Endodermal cell (in vitro differentiated cells): ENCODE measurements at regions not wholly inside any gene's neighbourhood (a gene's known extent, or its start where the extent isn't known, plus 50 kb on each side); places are given as distances from the start of the nearest gene placed in this dataset.

Source experiments
- DNase-seq: peaks from one replicate; pipeline ENCODE4 v3.0.0-alpha.2; 2017
- H3K27ac ChIP-seq: 2 replicates; pipeline ENCODE4 v1.5.1; 2013; ENCODE audit warnings: mild to moderate bottlenecking, low read depth, low read length, moderate library complexity
- H3K27me3 ChIP-seq: 2 replicates; pipeline ENCODE4 v1.6.1; 2013; ENCODE audit warnings: mild to moderate bottlenecking, low read length, moderate library complexity; ENCODE audit not compliant: insufficient read depth, control insufficient read depth, poor library complexity, severe bottlenecking
- H3K36me3 ChIP-seq: 2 replicates; pipeline ENCODE4 v1.7.0; 2013; ENCODE audit warnings: mild to moderate bottlenecking, low read length, moderate library complexity; ENCODE audit not compliant: control insufficient read depth, insufficient read depth
- H3K4me1 ChIP-seq: one replicate; pipeline ENCODE4 v1.7.0; 2013; ENCODE audit warnings: low read length; ENCODE audit not compliant: control insufficient read depth, insufficient read depth
- H3K4me3 ChIP-seq: 2 replicates; pipeline ENCODE4 v1.5.1; 2013; ENCODE audit warnings: mild to moderate bottlenecking, low read length, moderate library complexity
- H3K9ac ChIP-seq: 2 replicates; pipeline ENCODE4 v1.6.1; 2013; ENCODE audit warnings: mild to moderate bottlenecking, low read length, moderate library complexity; ENCODE audit not compliant: poor library complexity, severe bottlenecking; ENCODE audit errors: extremely low read depth
- H3K9me3 ChIP-seq: 2 replicates; pipeline ENCODE4 v1.6.1; 2013; ENCODE audit warnings: mild to moderate bottlenecking, low read length, moderate library complexity; ENCODE audit not compliant: control insufficient read depth
- H3K27ac Mint-ChIP-seq: 2 replicates; pipeline ENCODE4 v1.8.0; 2020; ENCODE audit warnings: mixed read lengths
- H3K27me3 Mint-ChIP-seq: 2 replicates; pipeline ENCODE4 v1.8.0; 2021; ENCODE audit warnings: mild to moderate bottlenecking, mixed read lengths; ENCODE audit not compliant: insufficient read depth
- H3K36me3 Mint-ChIP-seq: 2 replicates; pipeline ENCODE4 v1.8.0; 2020; ENCODE audit warnings: low read depth, mixed read lengths
- H3K4me1 Mint-ChIP-seq: 2 replicates; pipeline ENCODE4 v1.8.0; 2020; ENCODE audit warnings: mixed read lengths
- H3K4me3 Mint-ChIP-seq: 2 replicates; pipeline ENCODE4 v1.8.0; 2020; ENCODE audit warnings: mild to moderate bottlenecking, moderate library complexity, mixed read lengths
- H3K9me3 Mint-ChIP-seq: 2 replicates; pipeline ENCODE4 v1.8.0; 2020; ENCODE audit warnings: mild to moderate bottlenecking, mixed read lengths
- WGBS, 2 experiments: methylation state at CpG; one replicate each; pipeline versions ENCODE4 v1.1.5 to v1.1.7; 2013; ENCODE audit warnings: missing lambda C conversion rate in 2 of 2, mixed read lengths in 1 of 2; ENCODE audit not compliant: insufficient coverage in 1 of 2, insufficient read length in 1 of 2; 5-methylcytosine and 5-hydroxymethylcytosine counted together
- TF ChIP-seq, protein P1 (sequence below): fragments of 200-600 bp; sonication (generic); conservative IDR thresholded peaks from 2 replicates; pipeline ENCODE4 v1.5.0; 2021; ENCODE audit warnings: antibody characterized with exemption, mild to moderate bottlenecking

DNA sequence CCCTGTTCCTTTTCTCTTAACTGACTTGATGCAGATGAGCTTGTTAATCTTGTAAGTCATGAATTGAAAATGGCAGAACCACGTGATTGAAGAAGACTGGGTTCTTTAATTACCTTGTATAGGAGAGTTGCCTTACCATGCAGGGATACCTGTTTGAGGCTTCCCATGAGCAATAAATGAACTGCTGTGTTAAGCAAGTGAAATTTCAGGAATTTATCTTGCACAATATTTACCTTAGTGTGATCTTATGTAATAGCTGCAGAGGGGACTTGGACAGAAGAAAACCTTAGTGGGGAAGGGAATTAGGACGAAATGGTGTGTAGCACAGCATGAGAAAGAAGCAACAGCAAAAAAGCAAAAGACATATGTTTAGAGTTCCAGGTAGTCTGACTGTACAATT, 384.0 kb upstream of the TMEFF2 start:
- no peak overlapping the region for H3K9ac ChIP-seq
- H3K4me1 Mint-ChIP-seq, result no peaks in the 10 kb centered on the region
- H3K36me3 ChIP-seq, result no peaks in the 10 kb centered on the region
- TF ChIP-seq, protein P1, sequence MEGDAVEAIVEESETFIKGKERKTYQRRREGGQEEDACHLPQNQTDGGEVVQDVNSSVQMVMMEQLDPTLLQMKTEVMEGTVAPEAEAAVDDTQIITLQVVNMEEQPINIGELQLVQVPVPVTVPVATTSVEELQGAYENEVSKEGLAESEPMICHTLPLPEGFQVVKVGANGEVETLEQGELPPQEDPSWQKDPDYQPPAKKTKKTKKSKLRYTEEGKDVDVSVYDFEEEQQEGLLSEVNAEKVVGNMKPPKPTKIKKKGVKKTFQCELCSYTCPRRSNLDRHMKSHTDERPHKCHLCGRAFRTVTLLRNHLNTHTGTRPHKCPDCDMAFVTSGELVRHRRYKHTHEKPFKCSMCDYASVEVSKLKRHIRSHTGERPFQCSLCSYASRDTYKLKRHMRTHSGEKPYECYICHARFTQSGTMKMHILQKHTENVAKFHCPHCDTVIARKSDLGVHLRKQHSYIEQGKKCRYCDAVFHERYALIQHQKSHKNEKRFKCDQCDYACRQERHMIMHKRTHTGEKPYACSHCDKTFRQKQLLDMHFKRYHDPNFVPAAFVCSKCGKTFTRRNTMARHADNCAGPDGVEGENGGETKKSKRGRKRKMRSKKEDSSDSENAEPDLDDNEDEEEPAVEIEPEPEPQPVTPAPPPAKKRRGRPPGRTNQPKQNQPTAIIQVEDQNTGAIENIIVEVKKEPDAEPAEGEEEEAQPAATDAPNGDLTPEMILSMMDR, result no peak
- no peaks in the 10 kb centered on the region for H3K27me3 ChIP-seq
- 79 to 88% methylated on average over 2 of the region's 2 CpGs for WGBS, 2 experiments
- H3K36me3 Mint-ChIP-seq, result no peaks in the 10 kb centered on the region
- no peak for DNase-seq
- no peaks in the 10 kb centered on the region for H3K27me3 Mint-ChIP-seq
- no peaks in the 10 kb centered on the region for H3K9me3 Mint-ChIP-seq
- no peaks in the 10 kb centered on the region for H3K4me1 ChIP-seq
- no peaks in the 10 kb centered on the region for H3K9me3 ChIP-seq
- no peak overlapping the region for H3K4me3 Mint-ChIP-seq
- H3K27ac ChIP-seq, result no peak overlapping the region
- H3K4me3 ChIP-seq, result no peak overlapping the region
- no peak overlapping the region for H3K27ac Mint-ChIP-seq

DNA sequence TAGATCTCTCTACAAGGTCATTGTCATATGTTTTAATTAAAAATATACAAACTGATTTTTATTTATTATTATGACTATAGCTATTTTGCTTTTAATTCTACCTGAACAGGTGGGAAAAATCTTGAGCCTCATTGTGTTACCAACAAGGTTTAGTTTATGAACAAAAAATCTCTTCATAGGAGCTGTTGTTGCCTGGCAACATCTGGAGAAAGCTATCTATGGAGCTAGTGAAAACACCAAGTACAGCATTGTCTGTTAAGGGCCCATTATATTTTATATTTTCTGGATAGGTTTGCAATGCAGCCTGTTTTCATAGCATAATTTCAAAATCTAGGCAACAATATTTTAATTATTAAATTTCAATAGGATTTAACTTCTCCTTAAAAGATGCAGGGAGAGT, 383.0 kb upstream of the TMEFF2 start:
- TF ChIP-seq, protein P1, result no peak
- Histone ChIP-seq H3K27me3 (no peaks in the 10 kb centered on the region), H3K36me3 (no peaks in the 10 kb centered on the region), H3K4me3 (no peak overlapping the region), H3K9me3 (no peaks in the 10 kb centered on the region), H3K27ac (no peak overlapping the region), H3K4me1 (no peaks in the 10 kb centered on the region), H3K9ac (no peak overlapping the region)
- Mint-ChIP-seq H3K27me3 (no peaks in the 10 kb centered on the region), H3K9me3 (no peaks in the 10 kb centered on the region), H3K4me3 (no peak overlapping the region), H3K4me1 (no peaks in the 10 kb centered on the region), H3K27ac (no peak overlapping the region), H3K36me3 (no peaks in the 10 kb centered on the region)
- DNase-seq, result no peak

DNA sequence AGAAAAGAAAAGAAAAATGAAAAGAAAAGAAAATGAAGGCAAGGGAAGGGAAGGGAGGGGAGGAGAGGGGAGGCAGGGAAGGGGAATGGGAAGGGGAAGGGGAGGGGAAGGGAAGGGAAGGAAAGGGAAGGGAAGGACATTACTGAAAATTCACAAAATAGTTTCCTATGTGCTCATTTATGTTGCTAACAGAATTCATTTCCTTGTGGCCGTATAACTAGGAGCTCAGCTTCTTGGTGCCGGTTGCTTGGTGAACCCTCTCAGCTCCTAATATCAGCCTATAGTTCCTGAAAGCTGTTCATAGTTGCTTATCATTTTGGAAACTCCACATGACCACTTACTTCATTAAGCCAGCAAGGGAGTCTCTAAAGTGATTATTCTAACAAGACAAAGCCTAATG, 379.8 kb upstream of the TMEFF2 start:
- Mint-ChIP-seq H3K9me3 (no peaks in the 10 kb centered on the region), H3K4me1 (no peaks in the 10 kb centered on the region)

More for the DNA sequence above, 379.8 kb upstream of the TMEFF2 start:
- Histone ChIP-seq H3K9me3 (no peaks in the 10 kb centered on the region), H3K4me3 (no peak overlapping the region), H3K27me3 (no peaks in the 10 kb centered on the region), H3K27ac (no peak overlapping the region), H3K4me1 (no peaks in the 10 kb centered on the region), H3K9ac (no peak overlapping the region), H3K36me3 (no peaks in the 10 kb centered on the region)
- Mint-ChIP-seq H3K27me3 (no peaks in the 10 kb centered on the region), H3K4me3 (no peak overlapping the region), H3K27ac (no peak overlapping the region), H3K36me3 (no peaks in the 10 kb centered on the region)
- no peak for DNase-seq
- TF ChIP-seq, protein P1, result no peak
- WGBS, 2 experiments, result 88 to 93% methylated on average over 2 of the region's 2 CpGs
